H1 (cell line): ENCODE measurements at regions not wholly inside any gene's neighbourhood (a gene's known extent, or its start where the extent isn't known, plus 50 kb on each side); places are given as distances from the start of the nearest gene placed in this dataset.

Experiments used
- CTCF ChIA-PET: fragments of 300-600 bp; sonication (Branson Sonifier 250); formaldehyde crosslinking; loops from one replicate; lab custom pipeline; 2021; ENCODE audit not compliant: partially characterized antibody; lab: Charles Lee
- POLR2A ChIA-PET: fragments of 300-600 bp; sonication (Branson Sonifier 250); formaldehyde crosslinking; loops from one replicate; lab custom pipeline; 2021; ENCODE audit warnings: inconsistent platforms; ENCODE audit not compliant: partially characterized antibody; lab: Charles Lee
- DNase-seq, 2 experiments: peaks; one replicate each; pipeline versions ENCODE4 v3.0.0 to v3.0.0-alpha.2; 2010 to 2022; ENCODE audit warnings: low spot score in 2 of 2, low read depth in 1 of 2, mixed read lengths in 1 of 2
- FAIRE-seq: peaks from 2 replicates; lab custom pipeline; 2011; peaks lifted over from hg19 to GRCh38; lab: Jason Lieb, UNC
- H2AFZ ChIP-seq: 2 replicates; pipeline ENCODE4 v1.8.1; 2012; ENCODE audit warnings: low read length, inconsistent platforms
- H2AK5ac ChIP-seq: 2 replicates; pipeline ENCODE4 v1.6.1; 2013; ENCODE audit warnings: low read depth, low read length
- H2BK120ac ChIP-seq: replicated peaks from 2 replicates; pipeline ENCODE3; 2013; ENCODE audit warnings: low read depth, low read length, inconsistent platforms
- H2BK12ac ChIP-seq: 2 replicates; pipeline ENCODE4 v1.6.1; 2013; ENCODE audit warnings: low read depth, low read length
- H2BK15ac ChIP-seq: 2 replicates; pipeline ENCODE4 v1.6.1; 2013; ENCODE audit warnings: low read length
- H2BK20ac ChIP-seq: 2 replicates; pipeline ENCODE4 v1.6.1; 2013; ENCODE audit warnings: low read length
- H2BK5ac ChIP-seq: 2 replicates; pipeline ENCODE4 v1.6.1; 2013; ENCODE audit warnings: low read depth, low read length
- H3K14ac ChIP-seq: 2 replicates; pipeline ENCODE4 v1.6.1; 2013; ENCODE audit warnings: inconsistent platforms; ENCODE audit not compliant: insufficient read length
- H3K18ac ChIP-seq: 2 replicates; pipeline ENCODE4 v1.6.1; 2013; ENCODE audit warnings: low read length; ENCODE audit errors: extremely low read depth
- H3K23ac ChIP-seq: 2 replicates; pipeline ENCODE4 v1.6.1; 2013; ENCODE audit warnings: inconsistent platforms; ENCODE audit not compliant: insufficient read length
- H3K23me2 ChIP-seq: 2 replicates; pipeline ENCODE4 v1.6.1; 2013; ENCODE audit warnings: low read depth, low read length
- H3K27ac ChIP-seq: 2 replicates; pipeline ENCODE4 v1.6.1; 2011; ENCODE audit warnings: low read depth, low read length, inconsistent platforms
- H3K27me3 ChIP-seq, 4 experiments: replicated peaks in 1 of 4; 1 replicate in 1 of 4; 2 replicates in 3 of 4; pipeline versions ENCODE4 v1.6.1 to v1.8.1; 2011 to 2013; ENCODE audit warnings: low read length in 3 of 4, mild to moderate bottlenecking in 3 of 4, inconsistent platforms in 2 of 4, mixed read lengths in 2 of 4, moderate library complexity in 1 of 4; ENCODE audit not compliant: control insufficient read depth in 3 of 4, insufficient read depth in 3 of 4; ENCODE audit errors: extremely low read depth in 1 of 4
- H3K36me3 ChIP-seq, 4 experiments: 2 replicates each; pipeline versions ENCODE4 v1.6.1 to v1.8.1; 2011 to 2013; ENCODE audit warnings: mild to moderate bottlenecking in 4 of 4, low read length in 3 of 4, moderate library complexity in 2 of 4, control low read depth in 1 of 4, inconsistent platforms in 1 of 4; ENCODE audit not compliant: insufficient read depth in 4 of 4, control insufficient read depth in 2 of 4
- H3K4ac ChIP-seq: replicated peaks from 2 replicates; pipeline ENCODE3; 2013; ENCODE audit warnings: low read length, low read depth, mixed read lengths, inconsistent platforms; ENCODE audit not compliant: insufficient read length
- H3K4me1 ChIP-seq, 4 experiments: replicated peaks in 1 of 4; 1 replicate in 1 of 4; 2 replicates in 3 of 4; pipeline versions ENCODE4 v1.6.1 to v1.8.1; 2011 to 2013; ENCODE audit warnings: low read length in 3 of 4, inconsistent platforms in 2 of 4, mixed read lengths in 1 of 4; ENCODE audit not compliant: insufficient read depth in 4 of 4, control insufficient read depth in 3 of 4
- H3K4me2 ChIP-seq, 2 experiments: 2 replicates each; pipeline versions ENCODE4 v1.6.1 to v1.8.1; 2011 to 2013; ENCODE audit warnings: low read depth in 2 of 2, low read length in 2 of 2, control low read depth in 1 of 2, inconsistent platforms in 1 of 2, mild to moderate bottlenecking in 1 of 2; ENCODE audit not compliant: insufficient read depth in 1 of 2
- H3K4me3 ChIP-seq, 4 experiments: fragments of 200-600, 300-600 bp in 1 of 4; sonication (generic), shearing (Covaris generic), sonication (Bioruptor Twin) in 1 of 4; 2 replicates each; pipeline versions ENCODE4 v1.5.1 to v1.8.1; 2011 to 2016; ENCODE audit warnings: low read length in 4 of 4, low read depth in 3 of 4, control low read depth in 2 of 4, inconsistent platforms in 2 of 4, mild to moderate bottlenecking in 2 of 4, mixed read lengths in 1 of 4, moderate library complexity in 1 of 4; ENCODE audit not compliant: insufficient read depth in 2 of 4; ENCODE audit errors: extremely low read depth in 1 of 4
- H3K56ac ChIP-seq: replicated peaks from 2 replicates; pipeline ENCODE3; 2013; ENCODE audit warnings: low read depth, mild to moderate bottlenecking, mixed read lengths, low read length, inconsistent platforms; ENCODE audit not compliant: insufficient read length
- H3K79me1 ChIP-seq: 2 replicates; pipeline ENCODE4 v1.6.1; 2013; ENCODE audit warnings: low read depth, low read length, control low read depth
- H3K79me2 ChIP-seq, 2 experiments: 2 replicates each; pipeline versions ENCODE4 v1.6.1 to v1.8.1; 2012 to 2013; ENCODE audit warnings: low read length in 2 of 2, mild to moderate bottlenecking in 2 of 2, inconsistent platforms in 1 of 2; ENCODE audit not compliant: insufficient read depth in 2 of 2, control insufficient read depth in 1 of 2
- H3K9ac ChIP-seq, 4 experiments: replicated peaks in 1 of 4; 1 replicate in 1 of 4; 2 replicates in 3 of 4; pipeline versions ENCODE4 v1.6.1 to v1.8.1; 2011 to 2013; ENCODE audit warnings: low read depth in 3 of 4, low read length in 3 of 4, control low read depth in 2 of 4, mild to moderate bottlenecking in 2 of 4, moderate library complexity in 2 of 4, inconsistent platforms in 1 of 4; ENCODE audit errors: extremely low read depth in 1 of 4
- H3K9me3 ChIP-seq, 2 experiments: 2 replicates each; pipeline versions ENCODE4 v1.6.1 to v1.8.1; 2012 to 2013; ENCODE audit warnings: mild to moderate bottlenecking in 2 of 2, moderate library complexity in 2 of 2, control low read depth in 1 of 2, inconsistent platforms in 1 of 2, low read depth in 1 of 2, low read length in 1 of 2, mixed read lengths in 1 of 2; ENCODE audit not compliant: insufficient read depth in 2 of 2
- H4K20me1 ChIP-seq, 2 experiments: replicated peaks in 1 of 2; 2 replicates each; pipeline versions ENCODE3 to v1.8.1; 2011 to 2013; ENCODE audit warnings: inconsistent platforms in 2 of 2, low read length in 2 of 2, mild to moderate bottlenecking in 1 of 2; ENCODE audit not compliant: insufficient read depth in 2 of 2, control insufficient read depth in 1 of 2
- H4K5ac ChIP-seq: 2 replicates; pipeline ENCODE4 v1.6.1; 2013; ENCODE audit warnings: low read length, low read depth, mixed read lengths, inconsistent platforms; ENCODE audit not compliant: insufficient read length
- H4K8ac ChIP-seq: 2 replicates; pipeline ENCODE4 v1.8.0; 2013; ENCODE audit warnings: mild to moderate bottlenecking, moderate library complexity, low read length, inconsistent platforms; ENCODE audit not compliant: insufficient read depth; ENCODE audit errors: extremely low read depth
- H4K91ac ChIP-seq: replicated peaks from 2 replicates; pipeline ENCODE3; 2013; ENCODE audit warnings: low read length, mixed read lengths, inconsistent platforms; ENCODE audit not compliant: insufficient read length
- ASH2L ChIP-seq: fragments of 200-600, 300-600 bp; sonication (generic); IDR thresholded peaks from one replicate; pipeline ENCODE4 v1.7.1; 2017; ENCODE audit warnings: low read length
- BACH1 ChIP-seq: IDR thresholded peaks from 2 replicates; pipeline ENCODE4 v1.6.1; 2012; ENCODE audit warnings: low read length, improper control_type of control experiment
- CBX8 ChIP-seq: fragments of 300-800, 300-1000 bp; sonication (generic); IDR thresholded peaks from 2 replicates; pipeline ENCODE4 v1.7.1; 2016; ENCODE audit warnings: low read depth, low read length, borderline replicate concordance
- FOSL1 ChIP-seq: IDR thresholded peaks from 2 replicates; pipeline ENCODE4 v1.6.1; 2011; ENCODE audit warnings: mild to moderate bottlenecking, low read depth, low read length, moderate library complexity; ENCODE audit not compliant: insufficient read depth
- JUND ChIP-seq: IDR thresholded peaks from 2 replicates; pipeline ENCODE4 v1.6.1; 2011; ENCODE audit warnings: mild to moderate bottlenecking, improper control_type of control experiment, low read length
- KDM5A ChIP-seq: fragments of 200-600 bp; IDR thresholded peaks from 2 replicates; pipeline ENCODE4 v1.7.1; 2012; ENCODE audit warnings: mild to moderate bottlenecking, low read length, inconsistent platforms, mixed read lengths
- TBP ChIP-seq: IDR thresholded peaks from 2 replicates; pipeline ENCODE4 v1.6.1; 2011; ENCODE audit warnings: low read depth, low read length, improper control_type of control experiment
- ZNF274 ChIP-seq: IDR thresholded peaks from 2 replicates; pipeline ENCODE4 v1.7.0; 2012; ENCODE audit warnings: low read length, borderline replicate concordance; ENCODE audit errors: extremely low read depth
- whole genome bisulfite sequencing, 2 experiments: shearing (Covaris generic) in 1 of 2; methylation state at CpG; one replicate each; pipeline versions ENCODE4 v1.1.6 to v1.1.7; 2013 to 2015; ENCODE audit warnings: low lambda C conversion rate in 2 of 2, mixed read lengths in 2 of 2, inconsistent platforms in 1 of 2, low coverage in 1 of 2, missing lambda C conversion rate in 1 of 2; ENCODE audit not compliant: insufficient replicate concordance in 2 of 2, insufficient coverage in 1 of 2, insufficient read length in 1 of 2; ENCODE audit errors: extremely low coverage in 1 of 2, missing lambda C conversion rate in 1 of 2; 5-methylcytosine and 5-hydroxymethylcytosine counted together

DNA sequence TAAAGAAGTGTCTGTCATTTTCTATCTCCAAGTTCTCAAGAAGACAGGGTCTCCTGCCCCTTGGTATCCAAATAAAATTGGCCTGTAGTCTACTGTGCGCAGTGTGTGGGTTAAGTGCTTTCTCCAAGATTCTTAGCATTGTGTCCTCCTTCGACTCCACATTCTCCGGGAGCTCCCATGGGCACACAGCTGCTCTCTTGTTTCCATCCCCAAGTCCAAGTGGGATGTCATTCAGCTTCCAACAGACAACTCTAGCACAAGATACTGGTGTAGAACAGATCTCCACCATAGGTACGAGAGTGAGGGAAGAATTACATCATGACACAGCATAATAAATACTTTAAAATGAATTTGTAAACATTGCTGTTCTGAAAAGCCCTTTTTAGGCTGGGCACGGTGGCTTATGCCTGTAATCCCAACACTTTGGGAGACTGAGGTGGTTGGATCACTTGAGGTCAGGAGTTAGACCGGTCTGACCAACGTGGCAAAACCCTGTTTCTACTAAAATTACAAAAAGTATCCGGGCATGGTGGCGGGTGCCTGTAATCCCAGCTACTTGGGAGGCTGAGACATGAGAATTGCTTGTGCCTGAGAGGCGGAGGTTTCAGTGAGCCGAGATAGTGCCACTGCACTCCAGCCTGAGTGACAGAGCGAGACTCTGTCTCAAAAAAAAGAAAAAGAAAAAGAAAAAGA lies 196.2 kb downstream of the C9orf152 start:
- Histone ChIP-seq H4K5ac (no peak overlapping the region), H3K23me2 (no peaks in the 10 kb centered on the region), H3K23ac (no peak overlapping the region), H3K4me1 (no peaks in the 10 kb centered on the region), H2BK120ac (no peak overlapping the region), H3K27me3 (no peaks in the 10 kb centered on the region), H2BK5ac (no peak overlapping the region), H2BK15ac (no peak overlapping the region), H3K79me1 (no peaks in the 10 kb centered on the region), H2AFZ (no peak overlapping the region), H4K91ac (no peak overlapping the region), H3K14ac (no peak overlapping the region), H3K56ac (no peak overlapping the region), H3K27ac (no peak overlapping the region), H3K4me3 (no peak overlapping the region), H3K4me2 (no peak overlapping the region), H3K9me3 (no peaks in the 10 kb centered on the region), H4K8ac (no peak overlapping the region), H2AK5ac (no peak overlapping the region), H3K18ac (no peak overlapping the region), H4K20me1 (no peaks in the 10 kb centered on the region), H3K4ac (no peak overlapping the region), H3K9ac (no peak overlapping the region), H3K36me3 (no peaks in the 10 kb centered on the region), H2BK20ac (no peak overlapping the region), H2BK12ac (no peak overlapping the region), H3K79me2 (no peaks in the 10 kb centered on the region)
- WGBS, 2 experiments = 91% methylated on average over 12 of the region's 12 CpGs; no CpG with 5 or more reads in 1 of the 2 experiments
- CTCF ChIA-PET = interaction anchor here (0.8 to 1.2 kb wide), 3 partner anchors 33 to 141 kb away, joined by 3 read pairs; no protein-coding TSS in a partner anchor
- TF ChIP-seq ASH2L (no peak), CBX8 (no peak), KDM5A (no peak), BACH1 (no peak), ZNF274 (no peak), TBP (no peak), JUND (no peak), FOSL1 (no peak)
- POLR2A ChIA-PET = no interaction called here
- DNase-seq = no peak
- no peak for FAIRE-seq
